ENCODE measurements at regions not wholly inside any gene's neighbourhood (a gene's known extent, or its start where the extent isn't known, plus 50 kb on each side); places are given as distances from the start of the nearest gene placed in this dataset.
"Not testable (repeated sequence)": the region's sequence is repeated elsewhere in the genome, so short reads cannot be mapped to it uniquely, and the experiment has no call there.

DNA sequence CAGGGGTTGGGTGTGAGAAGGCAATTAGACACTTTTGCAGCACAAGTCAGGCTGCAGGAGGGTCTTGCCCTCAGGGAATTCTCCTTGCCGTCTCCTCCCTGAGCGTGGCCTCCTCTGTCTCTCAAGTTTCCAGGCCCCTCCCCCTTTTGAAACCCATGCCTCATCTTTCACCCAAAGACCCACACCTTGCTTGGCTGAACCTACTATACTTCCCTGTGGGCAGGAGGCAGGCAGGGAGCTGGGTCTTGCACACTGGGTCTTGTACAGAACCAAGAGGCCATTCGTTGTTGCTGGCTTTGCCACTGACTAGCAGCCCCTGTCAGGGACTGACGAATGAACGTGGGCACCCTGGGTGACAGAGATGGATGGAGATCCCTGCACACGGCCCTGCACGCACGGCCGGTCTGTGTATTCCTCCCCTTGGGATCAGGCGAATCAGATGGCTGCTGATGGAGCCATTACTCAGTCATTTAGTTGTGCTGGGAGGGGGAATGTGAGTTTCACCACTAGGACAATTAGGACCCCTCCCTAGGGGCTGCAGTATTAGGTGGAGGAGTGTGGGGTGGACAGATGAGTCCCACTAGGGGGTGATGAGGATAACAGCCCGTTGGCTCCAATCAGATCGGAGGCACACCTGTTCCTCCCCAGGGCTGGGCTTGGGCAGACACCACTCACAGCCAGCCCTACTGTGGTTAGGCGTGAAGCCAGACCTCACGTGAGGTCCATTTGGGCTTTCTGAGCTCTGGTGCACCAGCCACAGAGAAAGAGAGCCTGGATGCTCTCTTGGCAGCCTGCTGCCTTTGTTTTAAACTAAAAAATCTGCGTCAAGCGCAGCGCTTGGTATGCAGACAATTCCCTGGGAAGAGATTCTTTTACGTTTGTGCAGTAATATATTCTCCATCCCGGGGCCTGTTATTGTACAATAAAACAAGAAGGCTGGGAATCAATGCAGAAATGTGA lies 167.7 kb upstream of the WSCD1 start:
- no peak for DNase-seq (ENCODE audit: low spot score)

DNA sequence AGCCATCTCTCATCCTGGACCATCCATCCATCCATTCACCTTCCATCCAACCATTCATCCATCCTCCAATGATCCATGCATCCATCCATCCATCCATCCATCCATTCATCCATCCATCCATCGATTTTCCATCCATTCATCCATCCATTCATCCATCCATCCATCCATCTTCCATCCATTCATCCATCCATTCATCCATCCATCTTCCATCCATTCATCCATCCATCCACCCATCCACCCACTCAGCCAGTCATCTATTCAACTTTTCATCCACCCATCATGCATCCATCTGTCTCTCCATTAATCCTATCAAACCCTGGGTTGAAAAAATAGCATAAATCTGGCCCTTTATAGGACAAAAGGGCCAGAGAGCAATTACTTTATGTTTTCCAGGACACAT lies 158.3 kb upstream of the WSCD1 start:
- DNase-seq (ENCODE audit: low spot score) = no peak

- DNase-seq (ENCODE audit: low spot score) = no peak
Observed at GRCh38 chr17:5913032-5913531, 157.1 kb upstream of the WSCD1 start.

DNA sequence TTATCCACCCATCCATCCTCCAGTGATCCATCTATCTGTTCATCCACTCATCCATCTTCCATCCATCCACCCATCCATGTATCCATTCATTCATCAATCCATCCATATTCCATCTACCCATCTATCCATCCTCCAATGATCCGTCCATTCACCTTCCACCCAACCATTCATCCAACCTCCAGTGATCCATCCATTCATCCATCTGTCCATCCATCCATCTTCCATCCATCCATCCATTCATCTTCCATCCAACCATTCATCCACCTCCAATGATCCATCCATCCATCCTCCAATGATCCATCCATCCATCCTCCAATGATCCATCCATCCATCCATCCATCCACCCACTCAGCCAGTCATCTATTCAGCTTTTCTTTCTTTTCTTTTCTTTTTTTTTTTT lies 156.5 kb upstream of the WSCD1 start:
- no peak for DNase-seq (ENCODE audit: low spot score)

GRCh38 chr17:5915337-5915736 lies 154.8 kb upstream of the WSCD1 start:
- no peak for DNase-seq (ENCODE audit: low spot score)

DNA sequence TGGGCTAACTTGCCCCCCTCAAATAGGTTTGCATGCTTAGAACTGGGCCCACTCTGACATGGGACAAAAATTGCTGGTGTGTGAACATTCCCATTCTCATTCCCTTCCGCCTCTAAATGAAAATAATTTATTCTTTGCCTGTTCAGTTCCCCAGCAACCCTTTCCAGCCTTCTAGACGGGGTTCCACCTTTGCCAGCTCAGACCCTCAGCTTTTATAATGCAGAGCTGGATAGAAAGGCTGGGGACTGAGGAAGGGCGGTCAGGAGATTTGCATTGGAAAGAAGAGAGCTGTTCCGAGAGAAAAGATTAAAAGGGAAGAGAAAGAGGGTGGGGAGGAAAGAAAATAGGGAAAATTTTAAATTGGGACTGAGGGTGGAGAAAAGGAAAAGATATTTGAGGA lies 151.1 kb upstream of the WSCD1 start:
- no peak for DNase-seq (ENCODE audit: low spot score)

DNA sequence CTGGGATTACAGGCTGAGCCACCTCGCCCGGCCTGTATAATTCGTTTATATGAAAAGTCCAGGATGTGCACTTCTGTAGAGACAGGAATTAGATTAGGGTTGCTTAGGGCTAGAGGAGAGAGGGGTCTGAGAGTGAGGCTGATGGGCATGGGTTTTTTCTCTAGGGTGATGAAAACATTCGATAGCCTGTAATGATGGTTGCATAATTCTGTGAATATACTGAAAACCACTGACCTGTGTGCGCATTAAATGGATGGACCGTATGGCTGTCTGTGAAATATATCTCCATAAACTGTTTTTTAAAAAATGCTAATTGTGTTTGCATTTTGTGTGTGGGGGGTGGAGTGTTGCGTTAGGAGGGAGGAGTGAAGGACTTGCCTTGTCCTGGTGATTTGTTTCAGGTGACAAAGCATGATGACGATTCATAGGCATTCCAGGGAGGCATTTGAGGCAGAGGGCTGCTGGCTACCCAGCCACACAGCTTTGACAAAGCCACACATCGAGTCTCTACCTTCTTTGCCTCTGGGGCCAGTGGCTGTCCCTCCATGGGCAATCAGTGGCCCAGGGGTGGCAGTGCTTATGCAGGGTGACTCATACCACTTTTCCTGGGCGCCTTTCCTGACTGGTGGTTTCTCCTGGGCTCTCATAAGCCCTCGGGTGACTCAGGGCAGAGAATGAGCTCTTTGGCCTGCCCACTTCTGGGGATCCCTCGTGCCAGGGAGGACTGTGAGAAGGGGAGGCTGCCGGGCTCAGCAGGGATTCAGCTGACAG lies 148.5 kb upstream of the WSCD1 start:
- DNase-seq (ENCODE audit: low spot score) = peak; percentile 35

DNA sequence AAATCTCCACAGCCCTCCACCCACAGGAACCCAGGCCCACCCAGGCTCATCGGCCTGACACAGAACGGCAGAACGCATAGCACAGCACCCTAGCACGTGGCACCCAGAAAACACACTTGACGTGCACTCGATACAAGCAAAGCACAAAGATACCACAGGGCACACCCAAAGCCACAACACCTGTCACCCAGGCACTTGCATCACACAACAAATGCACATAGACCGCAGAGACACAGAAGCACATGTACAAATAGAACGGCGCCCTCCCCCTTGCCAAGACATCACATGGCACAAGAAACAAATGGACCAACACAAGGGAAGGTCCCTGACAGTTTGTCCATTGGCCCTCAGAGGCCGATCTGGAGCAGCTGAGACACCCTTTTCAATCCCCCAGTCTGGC lies 147.7 kb upstream of the WSCD1 start:
- no peak for DNase-seq (ENCODE audit: low spot score)

DNA sequence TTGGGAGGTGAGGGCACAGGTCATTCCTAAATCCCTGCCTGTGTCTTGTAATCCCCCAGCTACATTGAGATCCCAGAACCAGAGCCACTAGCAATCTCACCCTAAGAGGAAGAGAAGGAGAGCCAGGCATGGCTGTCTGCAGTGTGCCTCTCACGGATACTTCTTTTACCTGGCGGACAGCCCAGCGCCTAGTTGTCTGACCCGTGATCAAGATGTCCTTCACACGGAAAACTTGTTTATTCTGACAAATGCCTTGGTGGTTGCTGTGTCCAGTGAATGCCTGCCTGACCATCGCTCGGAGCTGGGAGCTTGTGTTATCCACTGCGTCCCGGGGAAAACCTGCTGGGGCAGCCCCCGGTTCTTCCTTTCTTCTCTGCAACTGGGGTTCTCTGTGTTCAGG lies 140.5 kb upstream of the WSCD1 start:
- no peak for DNase-seq (ENCODE audit: low spot score)

DNA sequence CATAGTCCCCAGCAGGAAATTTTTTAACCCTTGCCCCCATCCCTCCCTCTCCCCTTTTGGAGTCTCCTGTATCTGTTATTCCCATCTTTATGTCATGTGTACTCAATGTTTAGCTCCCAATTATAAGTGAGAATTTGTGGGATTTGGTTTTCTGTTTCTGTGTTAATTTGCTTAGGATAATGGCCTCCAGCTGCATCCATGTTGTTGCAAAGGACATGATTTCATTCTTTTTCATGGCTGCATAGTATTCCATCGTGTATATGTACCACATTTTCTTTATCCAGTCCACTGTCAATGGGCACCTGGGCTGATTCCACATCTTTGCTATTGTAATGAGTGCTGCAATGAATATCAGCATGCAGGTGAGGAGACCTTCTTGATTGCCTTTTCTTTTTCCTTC lies 139.6 kb upstream of the WSCD1 start:
- DNase-seq (ENCODE audit: low spot score) = not testable (repeated sequence)

DNA sequence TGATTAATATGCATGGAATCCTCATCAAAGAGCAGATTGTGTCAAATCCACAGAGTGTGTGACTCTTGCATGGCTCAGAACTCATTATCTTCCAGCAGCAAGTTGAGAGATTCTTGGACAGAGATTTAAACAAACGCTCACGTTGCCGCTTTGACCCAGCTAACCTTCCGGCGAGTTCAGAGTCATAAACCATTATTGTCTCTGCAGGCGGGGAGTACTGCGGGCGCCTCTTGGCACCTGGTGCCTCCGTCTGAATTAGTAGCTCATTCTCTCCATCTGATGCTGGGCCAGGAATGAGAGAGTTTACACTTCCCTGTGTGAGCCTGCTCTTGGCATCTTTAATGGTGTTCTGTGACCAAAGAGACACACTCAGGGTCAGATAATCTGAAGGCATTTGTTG lies 138.6 kb upstream of the WSCD1 start:
- DNase-seq (ENCODE audit: low spot score) = no peak

DNA sequence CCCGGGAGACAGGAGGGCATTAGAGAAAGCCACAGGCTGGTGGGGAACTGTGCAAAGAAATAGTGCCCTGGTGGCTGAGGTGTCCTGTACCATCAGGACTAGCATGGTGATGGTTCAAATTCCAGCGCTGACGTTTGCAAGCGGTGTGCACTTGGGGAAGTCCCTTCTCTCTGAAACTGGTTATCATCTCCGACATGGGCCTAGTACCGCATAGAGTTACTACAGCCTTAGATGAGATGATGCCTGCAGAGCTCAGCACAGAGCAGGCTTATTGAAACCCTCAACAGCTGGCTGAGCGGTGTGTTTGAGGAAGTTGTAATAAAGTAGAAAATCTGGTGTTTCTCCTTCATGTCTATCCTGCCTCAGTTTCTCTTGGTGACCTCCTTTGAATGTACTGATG lies 136.7 kb upstream of the WSCD1 start:
- no peak for DNase-seq (ENCODE audit: low spot score)

DNA sequence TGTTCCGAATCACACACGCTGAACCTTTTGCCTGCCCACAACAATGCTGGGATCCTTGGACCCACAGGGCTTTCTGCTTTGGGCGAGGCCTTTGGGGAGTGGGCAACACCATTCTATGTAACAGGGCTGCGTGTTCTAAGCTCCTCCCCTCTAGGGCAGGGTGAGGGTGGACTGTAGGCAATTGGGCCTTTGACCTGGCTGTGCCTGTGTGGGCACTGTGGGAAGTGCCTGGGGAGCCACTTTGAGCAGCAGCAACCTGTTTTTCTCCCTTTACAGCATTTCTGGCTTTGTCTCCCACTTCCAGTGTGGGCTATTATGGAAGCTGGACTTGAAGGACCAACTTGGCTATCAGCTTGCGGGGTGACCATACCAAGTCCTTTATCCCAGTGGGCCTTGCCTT lies 128.9 kb upstream of the WSCD1 start:
- no peak for DNase-seq (ENCODE audit: low spot score)

- DNase-seq (ENCODE audit: low spot score) = no peak
Observed at GRCh38 chr17:5942687-5943086, 127.5 kb upstream of the WSCD1 start.

DNA sequence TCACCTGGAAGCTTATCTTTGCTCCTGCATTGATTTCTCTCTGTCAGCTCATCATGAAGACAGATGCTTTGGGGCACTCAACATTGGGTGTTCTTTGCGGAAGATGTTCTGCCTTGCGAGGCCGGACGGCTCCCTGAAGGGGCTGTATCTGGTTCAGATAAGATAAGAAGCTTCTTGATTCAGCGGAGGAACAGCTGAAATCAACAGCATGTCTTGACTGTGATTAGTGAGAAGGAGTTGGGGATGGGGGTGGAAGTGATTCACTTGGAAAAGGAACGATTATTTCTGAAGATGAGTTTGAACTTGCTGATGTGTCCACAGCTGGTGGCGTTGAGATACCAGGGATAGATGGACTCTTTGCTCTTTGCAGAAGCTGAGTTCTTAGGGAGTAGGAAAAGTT lies 126.9 kb upstream of the WSCD1 start:
- no peak for DNase-seq (ENCODE audit: low spot score)

DNA sequence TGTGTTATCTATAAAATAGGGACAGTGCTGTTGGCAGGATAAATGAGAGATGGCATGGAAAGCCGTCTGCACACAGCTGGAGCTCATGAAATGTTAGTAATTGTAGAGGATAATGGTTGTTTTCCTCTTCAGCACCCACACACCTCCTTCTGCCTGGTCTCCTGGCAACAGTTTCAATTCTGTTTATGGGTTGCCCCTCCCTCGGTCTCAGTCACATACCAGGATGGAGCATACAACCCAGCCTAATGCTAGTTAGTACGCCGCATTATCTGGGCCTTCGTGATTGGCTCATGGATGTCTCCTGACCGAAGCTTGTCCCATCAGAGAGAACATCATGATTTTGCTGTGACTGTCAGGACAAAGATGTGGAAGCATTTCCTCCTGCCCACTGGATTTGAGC lies 126.2 kb upstream of the WSCD1 start:
- DNase-seq (ENCODE audit: low spot score) = no peak

GRCh38 chr17:5947701-5948180 lies 122.4 kb upstream of the WSCD1 start:
- peak; percentile 37 for DNase-seq (ENCODE audit: low spot score)

DNA sequence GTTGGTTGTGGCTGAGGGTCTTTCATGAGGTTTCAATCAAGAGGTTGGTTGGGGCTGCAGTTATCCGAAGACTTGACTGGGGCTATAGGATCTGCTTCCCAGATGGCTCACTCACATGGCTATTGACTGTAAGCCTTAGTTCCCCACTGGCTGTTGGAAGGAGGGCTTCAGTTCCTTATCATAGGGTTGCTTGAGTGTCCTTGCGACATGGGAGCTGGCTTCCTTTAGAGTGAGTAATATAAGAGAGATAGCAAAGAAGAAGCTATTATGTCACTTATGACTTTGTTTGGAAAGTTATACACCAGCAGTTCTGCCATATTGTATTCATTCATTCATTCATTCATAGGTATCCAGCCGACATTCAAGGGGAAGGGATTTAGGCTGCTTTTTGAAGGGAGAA lies 121.4 kb upstream of the WSCD1 start:
- no peak for DNase-seq (ENCODE audit: low spot score)

DNA sequence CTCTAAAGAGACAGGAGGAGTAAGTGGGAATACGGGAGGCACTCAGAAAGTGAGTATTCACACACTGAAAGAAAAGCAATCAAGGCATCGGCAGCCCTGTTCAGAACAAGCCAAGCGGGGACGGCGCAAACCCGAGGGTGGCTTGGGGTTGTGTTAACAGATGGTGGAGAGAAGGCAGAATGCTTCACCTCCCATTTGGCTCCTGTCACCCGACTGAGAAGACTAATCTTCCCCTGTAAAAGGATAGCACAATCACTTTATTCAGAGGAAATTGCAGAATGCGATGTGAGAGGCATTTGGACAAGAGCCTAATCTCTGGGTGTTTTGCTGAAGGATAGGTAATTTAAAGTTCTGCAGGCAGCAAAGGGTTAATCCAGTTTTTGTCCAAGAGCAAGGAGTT lies 119.3 kb upstream of the WSCD1 start:
- DNase-seq (ENCODE audit: low spot score) = no peak

- no peak for DNase-seq (ENCODE audit: low spot score)
Observed at GRCh38 chr17:5951912-5952311, 118.3 kb upstream of the WSCD1 start.

- no peak for DNase-seq (ENCODE audit: low spot score)
Observed at GRCh38 chr17:5952518-5952917, 117.7 kb upstream of the WSCD1 start.

DNA sequence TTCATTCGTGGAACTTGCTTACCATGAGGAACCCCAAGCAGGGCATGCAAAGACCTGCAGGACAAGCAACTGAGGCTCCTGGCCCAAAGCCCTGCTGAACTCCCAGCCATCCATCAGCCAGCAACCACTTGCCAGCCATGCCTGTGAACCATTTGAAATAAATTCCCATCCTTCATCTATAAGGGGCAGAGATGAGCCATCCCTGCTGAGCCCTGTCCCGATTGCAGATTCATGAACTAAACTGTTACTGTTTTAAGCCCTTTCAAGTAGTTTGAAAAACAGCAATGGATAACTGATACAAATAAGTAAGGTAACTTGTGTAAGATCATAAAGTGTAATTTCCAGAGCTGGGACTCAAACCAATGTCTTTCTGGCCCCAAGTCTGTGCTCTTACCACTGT lies 114.4 kb upstream of the WSCD1 start:
- DNase-seq (ENCODE audit: low spot score) = no peak

GRCh38 chr17:5958850-5959249 lies 111.3 kb upstream of the WSCD1 start:
- DNase-seq (ENCODE audit: low spot score) = no peak
